NT2/D1 (cell line): ENCODE measurements at regions not wholly inside any gene's neighbourhood (a gene's known extent, or its start where the extent isn't known, plus 50 kb on each side); places are given as distances from the start of the nearest gene placed in this dataset.

ENCODE experiments used
- SUZ12 ChIP-seq: IDR thresholded peaks from 2 replicates; pipeline ENCODE4 v1.6.1; 2011; ENCODE audit not compliant: insufficient read length, insufficient read depth; ENCODE audit errors: extremely low read depth
- YY1 ChIP-seq: IDR thresholded peaks from 2 replicates; pipeline ENCODE4 v1.6.1; 2011; ENCODE audit not compliant: insufficient read length, insufficient read depth
- ZNF274 ChIP-seq: IDR thresholded peaks from 2 replicates; pipeline ENCODE4 v1.6.1; 2011; ENCODE audit warnings: mild to moderate bottlenecking, low read depth, low read length

- no peak for TF ChIP-seq SUZ12
- TF ChIP-seq YY1, result no peak
- TF ChIP-seq ZNF274, result no peak
Measured at GRCh38 chr10:61059636-61060035, 115.7 kb upstream of the RHOBTB1 start.
